ENCODE measurements at regions not wholly inside any gene's neighbourhood (a gene's known extent, or its start where the extent isn't known, plus 50 kb on each side); places are given as distances from the start of the nearest gene placed in this dataset.

GRCh38 chr11:28659716-28660348 lies 551.6 kb downstream of the METTL15 start:
- DNase-seq: no peak

GRCh38 chr11:28657378-28658030 lies 549.3 kb downstream of the METTL15 start:
- no peak for DNase-seq

- DNase-seq: no peak
These were observed 546.0 kb downstream of the METTL15 start for GRCh38 chr11:28654191-28654590.

DNA sequence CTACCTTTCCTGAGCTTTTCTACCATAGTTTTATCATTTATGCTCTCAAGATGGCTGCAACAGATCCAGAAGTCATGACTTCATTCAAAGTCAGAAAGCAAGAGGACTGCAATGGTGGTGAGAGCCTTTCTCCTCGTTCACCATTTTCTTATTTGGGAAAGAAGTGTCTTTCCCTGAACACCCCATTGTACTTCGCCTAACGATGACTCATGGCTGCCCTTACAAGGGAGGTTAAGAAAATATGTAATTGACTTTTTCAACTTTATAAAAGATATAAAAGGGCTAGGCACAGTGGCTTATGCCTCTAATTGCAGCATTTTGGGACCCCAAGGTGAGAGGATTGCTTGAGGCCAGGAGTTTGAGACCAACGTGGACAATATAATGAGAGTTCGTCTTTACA lies 541.7 kb downstream of the METTL15 start:
- no peak for DNase-seq

- DNase-seq: no peak
These were observed 528.4 kb downstream of the METTL15 start for GRCh38 chr11:28636566-28636965.

DNA sequence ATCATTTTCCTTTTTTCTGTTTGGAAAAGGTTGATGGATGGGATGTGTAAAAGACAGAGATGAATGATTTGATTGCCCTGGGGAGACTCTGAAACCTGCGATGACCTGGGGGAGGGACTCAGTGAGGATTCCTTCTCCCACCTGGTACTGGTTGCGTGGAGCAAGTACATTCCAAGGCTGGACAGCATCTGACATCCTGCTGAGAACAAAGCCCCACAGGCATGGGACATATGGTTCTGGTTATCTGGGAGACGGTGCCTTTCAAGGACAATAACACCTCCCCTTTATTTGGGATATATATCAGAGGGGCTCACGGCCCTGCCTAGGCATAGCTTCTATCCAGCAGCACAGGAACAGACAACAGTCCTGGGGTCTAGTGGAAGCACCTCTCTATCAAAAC lies 527.8 kb downstream of the METTL15 start:
- no peak for DNase-seq

DNA sequence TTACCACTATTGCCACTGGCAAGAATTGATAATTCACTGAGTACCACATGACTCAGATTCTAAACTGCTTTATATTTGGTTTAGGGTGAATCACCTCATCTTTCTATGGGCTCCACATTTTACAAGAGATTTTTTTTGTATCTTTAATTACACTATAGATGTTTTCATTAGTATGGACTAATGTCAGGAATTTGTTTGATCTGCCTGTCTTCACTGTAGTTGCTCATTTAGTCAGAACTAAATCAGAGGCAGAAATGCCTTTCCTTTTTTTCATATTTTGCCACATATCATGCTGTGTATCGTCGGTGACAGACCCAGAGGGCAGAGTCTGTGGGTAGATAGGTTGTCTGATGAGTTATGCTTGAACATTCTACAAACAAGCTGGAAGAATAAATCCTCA lies 524.1 kb downstream of the METTL15 start:
- DNase-seq: no peak

DNA sequence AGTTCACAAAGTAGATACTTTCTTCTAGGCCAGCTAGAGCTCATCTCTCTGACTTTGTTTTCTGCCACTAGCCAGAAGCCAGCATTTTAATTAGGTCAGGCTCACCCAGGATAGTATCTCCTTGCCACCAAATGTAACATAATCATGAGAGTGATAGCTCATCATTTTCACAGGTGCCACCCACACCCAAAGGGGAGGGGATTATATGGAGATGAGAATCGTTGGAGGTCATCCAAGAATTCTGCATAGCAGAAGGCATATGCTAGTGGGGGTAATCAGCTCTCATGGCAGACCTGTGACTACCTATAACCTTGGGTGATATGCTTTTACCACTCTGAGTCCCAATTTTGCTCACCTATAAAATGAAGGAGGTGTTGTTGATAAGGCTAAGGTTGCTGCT lies 523.0 kb downstream of the METTL15 start:
- DNase-seq: no peak

- DNase-seq: no peak
These were observed 521.0 kb downstream of the METTL15 start for GRCh38 chr11:28629235-28629634.

- no peak for DNase-seq
These were observed 520.2 kb downstream of the METTL15 start for GRCh38 chr11:28628412-28628811.

DNA sequence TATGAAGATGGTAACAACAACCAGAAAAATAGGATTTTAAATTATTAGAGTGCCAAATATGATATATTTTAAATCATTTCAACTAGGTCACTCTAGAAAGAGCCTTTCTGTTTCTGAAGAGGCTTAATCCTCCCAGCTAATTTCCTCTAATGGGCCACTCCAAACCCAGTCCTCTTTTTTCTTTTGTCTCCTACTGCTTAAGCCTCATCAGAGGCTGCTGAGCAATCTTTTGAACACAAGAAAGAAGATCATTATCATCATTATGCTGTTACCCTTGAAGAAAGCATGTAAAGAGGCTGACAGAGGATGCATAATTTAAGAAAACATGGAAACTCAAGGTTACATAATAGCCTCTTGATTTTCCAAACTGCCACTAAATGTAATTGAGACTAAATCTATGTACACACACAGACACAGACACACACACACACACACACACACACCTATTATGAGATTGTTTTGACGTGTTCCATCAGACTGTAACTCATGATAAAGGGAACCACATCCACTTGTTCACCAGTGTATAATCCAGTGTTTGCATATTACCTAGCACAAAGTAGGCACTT lies 519.6 kb downstream of the METTL15 start:
- DNase-seq: no peak

- no peak for DNase-seq
These were observed 517.3 kb downstream of the METTL15 start for GRCh38 chr11:28625532-28625931.

GRCh38 chr11:28621753-28622152 lies 513.6 kb downstream of the METTL15 start:
- peak; percentile 84 for DNase-seq

GRCh38 chr11:28619846-28620540 lies 511.8 kb downstream of the METTL15 start:
- no peak for DNase-seq

DNA sequence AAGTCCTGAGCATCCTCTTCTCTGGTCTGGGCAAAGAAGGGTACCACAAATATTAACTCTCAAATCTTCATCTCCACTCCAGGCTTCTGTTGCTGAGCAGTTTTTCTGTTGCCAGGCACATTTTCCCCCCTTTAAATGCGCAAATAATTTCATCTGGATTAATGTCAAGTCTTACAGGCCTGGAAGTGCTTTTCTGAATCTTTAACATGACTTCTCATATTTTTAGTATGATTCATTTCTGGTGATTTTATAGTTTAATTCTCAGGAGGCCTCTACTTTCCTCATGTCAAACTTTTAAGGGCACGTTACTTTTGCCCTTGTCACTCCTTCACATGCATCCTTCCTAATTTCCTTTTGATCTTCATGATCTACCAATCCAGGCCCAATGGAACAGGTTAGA lies 510.2 kb downstream of the METTL15 start:
- peak; percentile 13 for DNase-seq

GRCh38 chr11:28616160-28616965 lies 508.2 kb downstream of the METTL15 start:
- no peak for DNase-seq

GRCh38 chr11:28615542-28615941 lies 507.4 kb downstream of the METTL15 start:
- no peak for DNase-seq

DNA sequence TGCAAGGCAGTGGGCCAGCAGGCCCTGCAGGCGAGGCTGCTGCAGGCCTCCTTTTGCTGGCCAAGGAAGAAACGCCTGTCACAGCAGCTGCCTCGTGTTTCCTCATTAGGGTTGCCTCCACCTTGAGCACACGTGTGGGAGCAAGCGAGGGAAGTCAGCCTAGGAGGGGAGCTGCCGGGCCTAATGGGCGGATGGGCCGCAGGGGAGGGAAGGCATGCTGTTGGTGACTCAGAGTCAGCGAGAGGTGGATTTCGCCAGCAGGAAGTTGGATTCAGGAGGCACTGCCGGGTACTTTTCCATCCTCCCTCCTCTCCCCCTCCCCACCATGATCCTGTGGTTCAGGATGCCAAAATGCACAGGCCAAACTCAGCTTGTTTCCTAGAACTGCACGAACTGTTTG lies 498.7 kb downstream of the METTL15 start:
- DNase-seq: no peak

- DNase-seq: no peak
These were observed 491.5 kb downstream of the METTL15 start for GRCh38 chr11:28599656-28600055.

DNA sequence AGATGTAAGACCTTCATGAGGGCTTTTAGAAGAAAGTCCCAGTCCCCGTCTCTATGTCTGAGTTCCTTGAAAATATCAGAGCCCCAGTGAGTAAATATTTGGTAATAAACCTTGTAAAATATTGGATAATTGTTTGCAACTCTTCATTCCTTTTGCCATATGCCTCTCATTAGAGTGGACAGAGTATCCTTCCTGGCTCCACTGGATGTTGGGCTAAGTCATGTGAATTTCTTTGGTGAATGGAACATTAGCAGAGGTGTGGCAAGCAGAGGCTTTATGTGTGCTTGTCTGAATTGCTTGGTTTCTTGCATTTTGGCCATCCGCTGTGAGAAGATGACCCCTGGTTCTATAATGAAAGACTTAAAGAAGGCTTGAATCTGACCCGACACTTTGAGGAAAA lies 490.3 kb downstream of the METTL15 start:
- DNase-seq: no peak

DNA sequence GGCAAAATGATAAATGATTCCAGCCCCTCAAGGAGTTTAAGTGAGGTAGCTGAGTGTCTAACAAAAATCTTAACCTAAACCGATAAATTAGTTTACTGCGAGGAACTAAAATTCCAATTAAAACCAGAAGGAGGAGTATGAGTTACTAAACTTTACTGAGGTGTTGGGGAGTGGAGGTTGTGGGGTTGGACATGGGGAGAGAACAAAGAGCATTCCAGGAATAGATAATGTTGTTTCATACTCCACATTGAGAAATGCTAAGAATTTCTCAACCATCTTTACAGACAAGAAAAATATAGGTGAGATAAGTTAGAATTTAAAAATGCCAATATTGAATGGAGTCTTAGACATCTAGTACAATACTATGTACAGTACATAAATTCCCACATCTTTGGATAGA lies 488.6 kb downstream of the METTL15 start:
- no peak for DNase-seq

GRCh38 chr11:28592141-28592540 lies 484.0 kb downstream of the METTL15 start:
- DNase-seq: no peak

GRCh38 chr11:28584992-28585391 lies 476.8 kb downstream of the METTL15 start:
- DNase-seq: no peak

All from hindlimb muscle (tissue), 1 donor.